OCI-LY1 (cell line): ENCODE measurements at regions not wholly inside any gene's neighbourhood (a gene's known extent, or its start where the extent isn't known, plus 50 kb on each side); places are given as distances from the start of the nearest gene placed in this dataset.

Experiments used
- EZH2 ChIP-seq: fragments of 200-600 bp; sonication (generic), shearing (Covaris generic); IDR thresholded peaks from 2 replicates; pipeline ENCODE4 v1.8.0; 2017; ENCODE audit warnings: borderline replicate concordance, mixed run types, mild to moderate bottlenecking, antibody characterized with exemption, low read length, moderate library complexity, mixed read lengths
- TF ChIP-seq, protein P1 (sequence below): fragments of 200-600 bp; sonication (generic), shearing (Covaris generic); IDR thresholded peaks from 2 replicates; pipeline ENCODE4 v1.5.1; 2017; ENCODE audit warnings: mild to moderate bottlenecking, antibody characterized with exemption, low read length, moderate library complexity, mixed read lengths

DNA sequence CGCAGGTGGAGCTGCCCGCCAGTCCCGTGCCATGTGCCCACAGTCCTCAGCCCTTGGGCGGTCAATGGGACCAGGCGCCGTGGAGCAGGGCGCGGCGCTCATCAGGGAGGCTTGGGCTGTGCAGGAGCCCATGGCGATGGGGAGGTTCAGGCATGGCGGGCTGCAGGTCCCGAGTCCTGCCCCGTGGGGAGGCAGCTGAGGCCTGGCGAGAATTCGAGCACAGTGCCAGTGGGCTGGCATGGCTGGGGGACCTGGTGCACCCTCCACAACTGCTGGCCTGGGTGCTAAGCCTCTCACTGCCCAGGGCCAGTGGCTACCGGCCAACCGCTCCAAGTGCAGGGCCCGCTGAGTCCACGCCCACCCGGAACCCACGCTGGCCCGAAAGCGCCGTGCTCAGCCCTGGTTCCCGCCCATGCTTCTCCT lies 646.5 kb downstream of the GABRG1 start:
- TF ChIP-seq, protein P1, sequence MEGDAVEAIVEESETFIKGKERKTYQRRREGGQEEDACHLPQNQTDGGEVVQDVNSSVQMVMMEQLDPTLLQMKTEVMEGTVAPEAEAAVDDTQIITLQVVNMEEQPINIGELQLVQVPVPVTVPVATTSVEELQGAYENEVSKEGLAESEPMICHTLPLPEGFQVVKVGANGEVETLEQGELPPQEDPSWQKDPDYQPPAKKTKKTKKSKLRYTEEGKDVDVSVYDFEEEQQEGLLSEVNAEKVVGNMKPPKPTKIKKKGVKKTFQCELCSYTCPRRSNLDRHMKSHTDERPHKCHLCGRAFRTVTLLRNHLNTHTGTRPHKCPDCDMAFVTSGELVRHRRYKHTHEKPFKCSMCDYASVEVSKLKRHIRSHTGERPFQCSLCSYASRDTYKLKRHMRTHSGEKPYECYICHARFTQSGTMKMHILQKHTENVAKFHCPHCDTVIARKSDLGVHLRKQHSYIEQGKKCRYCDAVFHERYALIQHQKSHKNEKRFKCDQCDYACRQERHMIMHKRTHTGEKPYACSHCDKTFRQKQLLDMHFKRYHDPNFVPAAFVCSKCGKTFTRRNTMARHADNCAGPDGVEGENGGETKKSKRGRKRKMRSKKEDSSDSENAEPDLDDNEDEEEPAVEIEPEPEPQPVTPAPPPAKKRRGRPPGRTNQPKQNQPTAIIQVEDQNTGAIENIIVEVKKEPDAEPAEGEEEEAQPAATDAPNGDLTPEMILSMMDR, result no peak
- TF ChIP-seq EZH2, result no peak
